ENCODE measurements at regions not wholly inside any gene's neighbourhood (a gene's known extent, or its start where the extent isn't known, plus 50 kb on each side); places are given as distances from the start of the nearest gene placed in this dataset.
"Not testable (repeated sequence)": the region's sequence is repeated elsewhere in the genome, so short reads cannot be mapped to it uniquely, and the experiment has no call there.

DNA sequence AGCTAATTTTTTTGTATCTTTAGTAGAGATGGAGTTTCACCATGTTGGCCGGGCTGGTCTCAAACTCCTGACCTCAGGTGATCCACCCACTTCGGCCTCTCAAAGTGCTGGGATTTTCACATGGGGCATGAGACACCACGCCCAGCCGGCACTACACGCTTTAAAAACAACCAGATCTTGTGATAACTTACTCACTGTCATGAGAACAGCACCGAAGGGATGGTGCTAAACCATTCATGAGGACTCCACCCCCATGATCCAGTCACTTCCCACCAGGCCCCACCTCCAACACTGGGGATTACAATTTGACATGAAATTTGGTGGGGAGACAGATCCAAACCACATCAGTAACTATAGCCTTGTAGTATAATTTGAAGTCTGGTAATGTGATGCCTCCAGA lies 67.4 kb upstream of the ZNF169 start:
- not testable (repeated sequence) for DNase-seq

DNA sequence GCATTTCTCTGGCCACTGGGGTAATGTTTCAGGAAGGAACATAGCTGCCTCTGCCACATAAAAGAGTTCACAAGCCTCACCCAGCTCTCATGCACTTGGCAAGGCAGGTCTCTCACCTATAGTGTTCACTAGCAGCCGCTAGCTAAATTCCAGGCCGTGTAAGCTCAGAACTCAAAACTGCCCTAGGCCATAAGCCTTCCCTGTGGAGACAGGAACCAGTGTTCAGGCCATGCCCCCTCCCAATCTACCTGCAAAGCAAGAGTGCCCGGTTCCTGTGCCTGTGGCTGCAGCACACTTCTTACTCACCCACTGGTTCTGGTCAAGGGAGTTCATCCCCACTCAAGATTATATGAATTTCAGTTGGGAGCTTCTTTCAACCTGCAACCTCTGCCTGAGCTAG lies 60.7 kb upstream of the ZNF169 start:
- DNase-seq = no peak

DNA sequence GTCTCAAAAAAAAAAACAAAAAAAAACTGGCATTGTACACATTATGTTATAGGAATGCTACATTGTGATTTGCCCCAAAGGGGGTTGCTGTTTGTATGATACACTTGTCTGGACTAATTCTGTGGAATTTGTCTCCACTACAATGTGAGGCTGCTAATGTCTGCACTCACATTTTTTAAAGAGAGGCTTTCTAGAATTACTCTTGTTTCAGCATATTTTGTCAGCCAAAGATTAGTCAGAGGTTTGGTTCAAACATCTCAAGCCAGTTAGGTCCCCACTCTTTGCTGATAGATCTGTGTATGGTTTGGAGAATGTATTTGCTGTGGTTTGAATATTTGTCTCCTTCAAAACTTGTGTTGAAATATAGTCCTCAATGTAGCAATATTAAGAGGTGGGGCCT lies 59.3 kb upstream of the ZNF169 start:
- DNase-seq = no peak

DNA sequence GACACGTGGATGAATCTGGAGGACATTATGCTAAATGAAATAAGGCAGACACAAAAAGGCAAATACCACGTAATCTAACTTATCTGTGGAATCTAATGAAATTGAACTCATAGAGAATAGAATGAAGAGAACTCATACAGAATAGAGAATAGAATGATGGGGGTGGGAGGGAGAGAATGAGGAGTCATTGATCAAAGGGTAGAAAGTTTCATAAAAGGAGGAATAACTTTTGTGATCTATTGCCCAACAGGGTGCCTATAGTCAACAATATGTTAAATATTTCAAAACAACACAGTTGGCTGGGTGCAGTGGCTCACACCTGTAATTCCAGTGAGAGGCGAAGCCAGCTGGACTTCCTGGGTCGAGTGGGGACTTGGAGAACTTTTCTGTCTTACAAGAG lies 54.9 kb upstream of the ZNF169 start:
- DNase-seq = no peak

DNA sequence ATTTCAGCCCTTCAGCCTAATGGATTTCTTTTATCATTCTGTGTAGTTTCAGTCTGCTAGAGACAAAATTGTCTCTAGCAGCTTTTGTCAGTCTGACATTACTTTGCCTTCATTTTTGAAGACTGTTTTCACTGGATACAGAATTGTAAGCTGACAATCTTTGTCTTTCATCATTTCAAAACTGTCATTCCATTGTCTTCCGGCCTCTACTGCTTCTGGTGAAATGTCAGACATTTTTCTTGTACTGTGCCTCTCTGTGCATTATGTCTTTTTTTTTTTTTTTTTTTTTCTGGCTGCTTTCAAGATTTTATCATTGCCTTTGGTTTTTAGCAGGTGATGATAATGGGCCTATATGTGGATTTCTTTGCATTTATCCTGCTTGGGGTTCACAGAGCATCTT lies 51.3 kb upstream of the ZNF169 start:
- no peak for DNase-seq
